WTC11 (cell line): ENCODE measurements at regions not wholly inside any gene's neighbourhood (a gene's known extent, or its start where the extent isn't known, plus 50 kb on each side); places are given as distances from the start of the nearest gene placed in this dataset.

Experiments
- JUN ChIP-seq: sonication (generic); formaldehyde crosslinking; IDR thresholded peaks from 2 replicates; pipeline ENCODE4 v1.8.0; 2023; ENCODE audit warnings: mild to moderate bottlenecking, missing genetic modification reagents
- NFYB ChIP-seq: sonication (generic); formaldehyde crosslinking; conservative IDR thresholded peaks from 2 replicates; pipeline ENCODE4 v1.8.0; 2022; ENCODE audit warnings: low read depth, missing genetic modification reagents
- RELA ChIP-seq: sonication (generic); formaldehyde crosslinking; IDR thresholded peaks from 2 replicates; pipeline ENCODE4 v1.8.1; 2022; ENCODE audit warnings: missing genetic modification reagents, mild to moderate bottlenecking, borderline replicate concordance
- SP1 ChIP-seq: sonication (generic); formaldehyde crosslinking; conservative IDR thresholded peaks from 2 replicates; pipeline ENCODE4 v1.8.1; 2022; ENCODE audit warnings: missing genetic modification reagents
- TEAD4 ChIP-seq: sonication (generic); formaldehyde crosslinking; IDR thresholded peaks from 2 replicates; pipeline ENCODE4 v1.8.0; 2022; ENCODE audit warnings: mild to moderate bottlenecking, missing genetic modification reagents
- ZNF232 ChIP-seq: sonication (generic); formaldehyde crosslinking; IDR thresholded peaks from 2 replicates; pipeline ENCODE4 v1.8.0; 2022; ENCODE audit warnings: mild to moderate bottlenecking, missing genetic modification reagents
- TF ChIP-seq, protein P1 (sequence below): sonication (generic); formaldehyde crosslinking; conservative IDR thresholded peaks from 2 replicates; pipeline ENCODE4 v1.8.1; 2022; ENCODE audit warnings: mild to moderate bottlenecking, missing genetic modification reagents
- TF ChIP-seq, protein P2 (sequence below): sonication (generic); formaldehyde crosslinking; IDR thresholded peaks from 2 replicates; pipeline ENCODE4 v1.8.1; 2022; ENCODE audit warnings: low read depth, missing genetic modification reagents, borderline replicate concordance
- TF ChIP-seq, protein P3 (sequence below): sonication (generic); formaldehyde crosslinking; IDR thresholded peaks from 2 replicates; pipeline ENCODE4 v1.8.0; 2022; ENCODE audit warnings: mild to moderate bottlenecking, missing genetic modification reagents
- TF ChIP-seq, protein P4 (sequence below): fragments of 200-600 bp; IDR thresholded peaks from 2 replicates; pipeline ENCODE4 v1.8.0; 2022; ENCODE audit warnings: antibody characterized with exemption
- TF ChIP-seq, protein P5 (sequence below): sonication (generic); formaldehyde crosslinking; IDR thresholded peaks from 2 replicates; pipeline ENCODE4 v1.8.0; 2022; ENCODE audit warnings: mild to moderate bottlenecking, missing genetic modification reagents

DNA sequence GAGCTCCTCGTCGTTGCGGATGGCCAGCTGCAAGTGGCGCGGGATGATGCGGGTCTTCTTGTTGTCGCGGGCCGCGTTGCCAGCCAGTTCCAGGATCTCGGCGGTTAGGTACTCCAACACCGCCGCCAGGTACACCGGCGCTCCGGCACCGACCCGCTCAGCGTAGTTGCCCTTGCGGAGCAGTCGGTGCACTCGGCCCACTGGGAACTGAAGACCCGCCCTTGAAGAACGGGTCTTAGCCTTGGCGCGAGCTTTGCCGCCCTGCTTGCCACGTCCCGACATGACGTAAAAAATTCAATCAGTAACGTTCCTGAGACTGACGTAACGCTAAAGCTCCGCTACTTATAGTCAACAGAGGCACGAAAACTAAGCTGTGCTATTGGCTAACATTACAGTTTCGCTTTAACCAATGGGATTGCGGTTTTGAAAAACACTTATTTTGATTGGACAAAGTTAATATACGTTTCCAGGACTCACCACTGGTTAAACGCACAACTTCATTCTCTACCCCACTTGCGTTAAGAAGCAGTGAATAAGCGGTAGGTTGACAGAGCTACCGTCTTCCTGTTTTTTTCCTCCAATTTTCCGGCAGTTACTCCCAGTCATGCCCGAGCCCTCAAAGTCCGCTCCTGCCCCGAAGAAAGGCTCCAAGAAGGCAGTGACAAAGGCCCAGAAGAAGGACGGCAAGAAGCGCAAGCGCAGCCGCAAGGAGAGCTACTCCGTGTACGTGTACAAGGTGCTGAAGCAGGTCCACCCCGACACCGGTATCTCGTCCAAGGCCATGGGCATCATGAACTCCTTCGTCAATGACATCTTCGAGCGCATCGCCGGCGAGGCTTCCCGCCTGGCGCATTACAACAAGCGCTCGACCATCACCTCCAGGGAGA is 73.9 kb downstream of the OR2B2 start:
- TF ChIP-seq, protein P1, sequence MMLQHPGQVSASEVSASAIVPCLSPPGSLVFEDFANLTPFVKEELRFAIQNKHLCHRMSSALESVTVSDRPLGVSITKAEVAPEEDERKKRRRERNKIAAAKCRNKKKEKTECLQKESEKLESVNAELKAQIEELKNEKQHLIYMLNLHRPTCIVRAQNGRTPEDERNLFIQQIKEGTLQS (CRISPR knock-in tag), result 0 out of 2 replicates have a peak, but pooled peaks have one; percentile 45
- TF ChIP-seq NFYB (CRISPR knock-in tag), result peak; percentile 86
- TF ChIP-seq, protein P2, sequence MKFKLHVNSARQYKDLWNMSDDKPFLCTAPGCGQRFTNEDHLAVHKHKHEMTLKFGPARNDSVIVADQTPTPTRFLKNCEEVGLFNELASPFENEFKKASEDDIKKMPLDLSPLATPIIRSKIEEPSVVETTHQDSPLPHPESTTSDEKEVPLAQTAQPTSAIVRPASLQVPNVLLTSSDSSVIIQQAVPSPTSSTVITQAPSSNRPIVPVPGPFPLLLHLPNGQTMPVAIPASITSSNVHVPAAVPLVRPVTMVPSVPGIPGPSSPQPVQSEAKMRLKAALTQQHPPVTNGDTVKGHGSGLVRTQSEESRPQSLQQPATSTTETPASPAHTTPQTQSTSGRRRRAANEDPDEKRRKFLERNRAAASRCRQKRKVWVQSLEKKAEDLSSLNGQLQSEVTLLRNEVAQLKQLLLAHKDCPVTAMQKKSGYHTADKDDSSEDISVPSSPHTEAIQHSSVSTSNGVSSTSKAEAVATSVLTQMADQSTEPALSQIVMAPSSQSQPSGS (CRISPR knock-in tag), result no peak
- TF ChIP-seq, protein P3, sequence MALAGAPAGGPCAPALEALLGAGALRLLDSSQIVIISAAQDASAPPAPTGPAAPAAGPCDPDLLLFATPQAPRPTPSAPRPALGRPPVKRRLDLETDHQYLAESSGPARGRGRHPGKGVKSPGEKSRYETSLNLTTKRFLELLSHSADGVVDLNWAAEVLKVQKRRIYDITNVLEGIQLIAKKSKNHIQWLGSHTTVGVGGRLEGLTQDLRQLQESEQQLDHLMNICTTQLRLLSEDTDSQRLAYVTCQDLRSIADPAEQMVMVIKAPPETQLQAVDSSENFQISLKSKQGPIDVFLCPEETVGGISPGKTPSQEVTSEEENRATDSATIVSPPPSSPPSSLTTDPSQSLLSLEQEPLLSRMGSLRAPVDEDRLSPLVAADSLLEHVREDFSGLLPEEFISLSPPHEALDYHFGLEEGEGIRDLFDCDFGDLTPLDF (CRISPR knock-in tag), result no peak
- TF ChIP-seq, protein P4, sequence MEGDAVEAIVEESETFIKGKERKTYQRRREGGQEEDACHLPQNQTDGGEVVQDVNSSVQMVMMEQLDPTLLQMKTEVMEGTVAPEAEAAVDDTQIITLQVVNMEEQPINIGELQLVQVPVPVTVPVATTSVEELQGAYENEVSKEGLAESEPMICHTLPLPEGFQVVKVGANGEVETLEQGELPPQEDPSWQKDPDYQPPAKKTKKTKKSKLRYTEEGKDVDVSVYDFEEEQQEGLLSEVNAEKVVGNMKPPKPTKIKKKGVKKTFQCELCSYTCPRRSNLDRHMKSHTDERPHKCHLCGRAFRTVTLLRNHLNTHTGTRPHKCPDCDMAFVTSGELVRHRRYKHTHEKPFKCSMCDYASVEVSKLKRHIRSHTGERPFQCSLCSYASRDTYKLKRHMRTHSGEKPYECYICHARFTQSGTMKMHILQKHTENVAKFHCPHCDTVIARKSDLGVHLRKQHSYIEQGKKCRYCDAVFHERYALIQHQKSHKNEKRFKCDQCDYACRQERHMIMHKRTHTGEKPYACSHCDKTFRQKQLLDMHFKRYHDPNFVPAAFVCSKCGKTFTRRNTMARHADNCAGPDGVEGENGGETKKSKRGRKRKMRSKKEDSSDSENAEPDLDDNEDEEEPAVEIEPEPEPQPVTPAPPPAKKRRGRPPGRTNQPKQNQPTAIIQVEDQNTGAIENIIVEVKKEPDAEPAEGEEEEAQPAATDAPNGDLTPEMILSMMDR, result no peak
- TF ChIP-seq SP1 (CRISPR knock-in tag), result no peak
- no peak; the same call in 1 of the 2 replicates for TF ChIP-seq TEAD4 (CRISPR knock-in tag)
- no peak for TF ChIP-seq RELA
- TF ChIP-seq JUN (CRISPR knock-in tag), result peak; percentile 67; the same call in 1 of the 2 replicates
- TF ChIP-seq, protein P5, sequence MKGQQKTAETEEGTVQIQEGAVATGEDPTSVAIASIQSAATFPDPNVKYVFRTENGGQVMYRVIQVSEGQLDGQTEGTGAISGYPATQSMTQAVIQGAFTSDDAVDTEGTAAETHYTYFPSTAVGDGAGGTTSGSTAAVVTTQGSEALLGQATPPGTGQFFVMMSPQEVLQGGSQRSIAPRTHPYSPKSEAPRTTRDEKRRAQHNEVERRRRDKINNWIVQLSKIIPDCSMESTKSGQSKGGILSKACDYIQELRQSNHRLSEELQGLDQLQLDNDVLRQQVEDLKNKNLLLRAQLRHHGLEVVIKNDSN (CRISPR knock-in tag), result peak; percentile 40; the same call in 1 of the 2 replicates
- no peak for TF ChIP-seq ZNF232 (CRISPR knock-in tag)
